Stimulated activated naive CD8-positive, alpha-beta T cell treated with anti-CD3 and anti-CD28 coated beads, Interleukin-15, Interleukin-2, amounts not matched to agents 100 U/mL and 50 U/mL, for 24 hours (primary cell): ENCODE measurements at regions not wholly inside any gene's neighbourhood (a gene's known extent, or its start where the extent isn't known, plus 50 kb on each side); places are given as distances from the start of the nearest gene placed in this dataset.
"Not testable (repeated sequence)": the region's sequence is repeated elsewhere in the genome, so short reads cannot be mapped to it uniquely, and the experiment has no call there.

Experiments used
- ATAC-seq: fragments of 150-1000 bp; cut with Tn5 transposase; one replicate; pipeline ENCODE4 v1.10.0; 2021
- DNase-seq: peaks from one replicate; pipeline ENCODE4 v3.0.0; 2021

GRCh38 chr7:106749165-106749564 is 88.2 kb upstream of the CCDC71L start:
- no peak for ATAC-seq
- no peak for DNase-seq

DNA sequence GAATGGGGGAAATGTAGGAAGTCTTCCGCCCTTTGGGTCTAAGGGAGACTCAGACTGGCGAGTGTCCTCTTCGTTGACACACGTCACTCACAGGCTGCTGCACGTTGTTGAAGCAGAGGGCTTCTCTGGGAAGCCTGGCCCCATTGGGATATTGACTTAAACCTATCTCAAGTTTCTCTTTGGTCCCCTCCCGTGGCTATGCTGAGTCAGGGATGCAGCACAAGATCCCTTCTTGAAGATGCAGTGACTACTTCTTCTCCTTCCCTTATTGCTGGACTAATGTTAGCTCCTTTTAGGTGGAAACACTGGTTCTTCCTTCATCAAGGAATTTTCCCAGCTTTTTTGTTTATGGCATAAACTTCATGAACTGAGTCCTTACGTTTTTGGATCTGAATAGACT is 89.8 kb upstream of the CCDC71L start:
- DNase-seq, result no peak
- no peak for ATAC-seq

- DNase-seq (no peak), ATAC-seq (no peak)
These were observed 91.4 kb upstream of the CCDC71L start for GRCh38 chr7:106752367-106752766.

DNA sequence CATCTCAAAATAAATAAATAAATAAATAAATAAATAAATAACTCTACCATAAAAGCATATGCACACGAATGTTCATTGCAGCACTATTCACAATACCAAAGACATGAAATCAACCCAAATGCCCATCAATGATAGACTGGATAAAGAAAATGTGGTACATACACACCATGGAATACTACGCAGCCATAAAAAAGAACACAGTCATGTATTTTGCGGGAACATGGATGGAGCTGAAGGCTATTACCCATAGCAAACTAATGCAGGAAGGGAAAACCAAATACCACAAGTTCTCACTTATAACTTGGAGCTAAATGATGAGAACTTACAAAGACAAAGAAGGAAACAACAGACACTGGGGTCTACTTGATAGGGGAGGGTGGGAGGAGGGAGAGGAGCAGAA is 94.1 kb upstream of the CCDC71L start:
- not testable (repeated sequence) for ATAC-seq, DNase-seq

GRCh38 chr7:106755641-106756040 is 94.7 kb upstream of the CCDC71L start:
- DNase-seq, result no peak

GRCh38 chr7:106756071-106756470 is 95.1 kb upstream of the CCDC71L start:
- DNase-seq (no peak), ATAC-seq (no peak)

More at GRCh38 chr7:106755641-106756040, 94.7 kb upstream of the CCDC71L start:
- no peak for ATAC-seq

- no peak for DNase-seq
These were observed 95.9 kb upstream of the CCDC71L start for GRCh38 chr7:106756884-106757283.

GRCh38 chr7:106757846-106758245 is 96.9 kb upstream of the CCDC71L start:
- no peak for ATAC-seq

More at GRCh38 chr7:106756884-106757283, 95.9 kb upstream of the CCDC71L start:
- ATAC-seq, result no peak

DNA sequence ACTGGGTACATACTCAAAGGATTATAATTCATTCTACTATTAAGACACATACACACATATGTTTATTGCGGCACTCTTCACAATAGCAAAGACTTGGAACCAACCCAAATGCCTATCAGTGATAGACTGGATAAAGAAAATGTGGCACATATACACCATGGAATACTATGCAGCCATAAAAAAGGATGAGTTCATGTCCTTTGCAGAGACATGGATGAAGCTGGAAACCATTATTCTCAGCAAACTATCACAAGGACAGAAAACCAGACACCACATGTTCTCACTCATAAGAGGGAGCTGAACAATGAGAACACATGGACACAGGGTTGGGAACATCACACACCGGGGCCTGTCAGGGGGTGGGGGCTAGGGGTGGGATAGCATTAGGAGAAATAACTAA is 101.9 kb upstream of the CCDC71L start:
- ATAC-seq, DNase-seq: not testable (repeated sequence)

More at GRCh38 chr7:106757846-106758245, 96.9 kb upstream of the CCDC71L start:
- no peak for DNase-seq

GRCh38 chr7:106763717-106764116 is 101.4 kb upstream of the PIK3CG start:
- ATAC-seq (no peak), DNase-seq (no peak)

GRCh38 chr7:106765727-106766355 is 99.2 kb upstream of the PIK3CG start:
- ATAC-seq, result no peak
- no peak for DNase-seq

DNA sequence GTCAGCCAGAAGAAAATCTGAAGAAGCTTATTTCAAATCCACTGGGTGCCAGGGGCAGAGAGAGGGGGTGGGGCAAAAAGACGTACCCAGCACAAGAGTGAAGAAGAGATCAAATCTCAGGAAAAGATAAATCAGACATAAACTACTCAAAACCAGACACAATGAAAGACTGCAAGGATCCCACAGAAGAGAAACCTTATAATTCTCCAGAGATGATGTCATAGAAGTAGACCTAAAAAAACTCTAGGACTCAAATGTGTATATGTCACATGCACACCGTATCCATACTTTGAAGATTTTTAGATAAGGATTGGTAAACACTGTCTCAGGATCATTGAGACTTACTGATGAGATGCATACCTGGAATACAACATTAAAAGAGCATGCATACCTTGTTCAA is 98.5 kb upstream of the PIK3CG start:
- ATAC-seq (no peak), DNase-seq (no peak)

GRCh38 chr7:106767078-106767477 is 98.0 kb upstream of the PIK3CG start:
- DNase-seq (no peak), ATAC-seq (no peak)

- no peak for DNase-seq
- peak; percentile 38 for ATAC-seq
These were observed 97.4 kb upstream of the PIK3CG start for GRCh38 chr7:106767498-106768323.

- no peak for ATAC-seq
- no peak for DNase-seq
These were observed 96.7 kb upstream of the PIK3CG start for GRCh38 chr7:106768324-106768751.

- ATAC-seq (no peak), DNase-seq (no peak)
These were observed 94.9 kb upstream of the PIK3CG start for GRCh38 chr7:106770191-106770590.

- DNase-seq (no peak), ATAC-seq (peak; percentile 86)
These were observed 92.4 kb upstream of the PIK3CG start for GRCh38 chr7:106772655-106773108.

DNA sequence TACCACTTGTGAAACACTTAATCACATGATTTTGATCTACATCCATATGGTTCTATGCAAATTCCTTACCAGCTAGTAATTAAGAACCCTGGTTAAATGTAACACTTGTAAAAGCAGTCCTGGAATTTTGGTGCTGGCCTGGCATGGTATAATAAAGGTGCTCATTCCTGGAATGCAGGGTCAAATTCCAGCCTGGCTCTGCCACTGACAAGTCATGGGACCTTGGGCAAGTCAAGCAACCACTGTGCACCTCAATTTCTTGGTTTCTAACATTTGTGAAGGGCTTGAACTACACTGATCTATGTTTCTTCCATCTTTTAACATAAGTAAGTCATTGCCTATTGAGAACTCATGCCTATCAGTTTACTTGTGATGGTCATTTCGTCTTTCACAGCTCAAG is 91.9 kb upstream of the PIK3CG start:
- ATAC-seq, result no peak

GRCh38 chr7:106773721-106774120 is 91.4 kb upstream of the PIK3CG start:
- DNase-seq, result no peak
- ATAC-seq, result no peak

More for the DNA sequence above, 91.9 kb upstream of the PIK3CG start:
- DNase-seq, result no peak

DNA sequence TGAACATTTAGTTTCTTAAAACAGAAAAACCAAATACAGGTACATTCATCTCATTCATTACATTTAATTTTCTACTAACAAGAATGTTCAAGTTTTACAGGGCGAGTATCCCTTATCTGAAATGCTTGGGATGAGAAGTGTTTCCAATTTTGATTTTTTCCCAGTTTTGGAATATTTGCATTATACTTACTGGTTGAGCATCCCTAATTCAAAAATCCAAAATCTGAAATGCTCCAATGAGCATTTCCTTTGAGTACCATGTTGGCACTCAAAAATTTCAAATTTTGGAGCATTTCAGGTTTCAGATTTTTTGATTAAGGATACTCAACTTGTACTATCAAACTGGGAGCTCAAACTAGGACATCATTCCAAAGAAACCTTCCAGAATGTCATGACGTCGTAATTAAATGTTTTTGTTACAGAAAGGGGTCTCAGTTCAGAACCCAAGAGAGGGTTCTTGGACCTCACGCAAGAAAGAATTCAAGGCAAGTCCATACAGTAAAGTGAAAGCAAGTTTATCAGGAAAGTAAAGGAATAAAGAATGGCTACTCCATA is 90.8 kb upstream of the PIK3CG start:
- DNase-seq, result no peak
- ATAC-seq, result no peak

GRCh38 chr7:106774768-106775551 is 90.1 kb upstream of the PIK3CG start:
- DNase-seq, result peak; percentile 50
- ATAC-seq, result no peak

DNA sequence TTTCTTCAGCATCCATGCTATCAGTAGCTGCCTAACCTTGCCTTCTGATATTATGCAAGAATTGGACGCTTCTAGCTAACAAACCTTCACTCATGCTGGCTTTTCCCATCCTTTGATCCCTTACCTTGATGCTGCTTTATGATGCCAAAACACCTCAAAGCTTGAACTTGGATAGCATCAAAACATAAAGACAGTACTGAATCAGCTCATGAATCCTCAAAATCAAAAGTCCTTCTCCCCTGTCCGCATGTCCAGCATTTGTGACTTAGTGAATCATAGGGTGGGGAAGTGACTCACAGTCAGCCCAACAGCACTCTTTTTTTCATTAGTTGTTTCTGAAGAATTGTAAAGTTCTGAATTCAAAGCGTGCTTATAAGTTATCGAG is 89.5 kb upstream of the PIK3CG start:
- DNase-seq, result no peak

More for the DNA sequence above, 89.5 kb upstream of the PIK3CG start:
- no peak for ATAC-seq
